ENCODE measurements at regions not wholly inside any gene's neighbourhood (a gene's known extent, or its start where the extent isn't known, plus 50 kb on each side); places are given as distances from the start of the nearest gene placed in this dataset.
"Not testable (repeated sequence)": the region's sequence is repeated elsewhere in the genome, so short reads cannot be mapped to it uniquely, and the experiment has no call there.

DNA sequence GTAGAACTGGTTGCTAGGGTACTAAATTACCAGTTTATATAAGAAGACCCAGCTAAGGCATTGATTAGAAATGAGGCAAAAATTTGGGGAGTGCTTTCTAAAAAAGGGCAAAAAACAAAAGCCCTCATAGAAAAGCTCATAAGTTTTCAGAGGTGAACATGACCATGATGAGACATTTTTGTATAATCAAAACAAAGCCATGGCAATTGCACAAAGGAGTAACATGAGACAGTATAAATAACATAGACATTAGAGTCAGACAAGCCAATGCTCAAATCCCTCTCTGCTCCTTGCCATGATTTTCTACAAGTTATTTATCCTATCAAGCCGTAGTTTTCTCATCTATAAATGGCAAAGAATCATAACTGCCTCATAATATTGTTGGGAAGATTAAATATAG lies 112.2 kb upstream of the ADTRP start:
- no peak for DNase-seq (ENCODE audit: low read depth)

DNA sequence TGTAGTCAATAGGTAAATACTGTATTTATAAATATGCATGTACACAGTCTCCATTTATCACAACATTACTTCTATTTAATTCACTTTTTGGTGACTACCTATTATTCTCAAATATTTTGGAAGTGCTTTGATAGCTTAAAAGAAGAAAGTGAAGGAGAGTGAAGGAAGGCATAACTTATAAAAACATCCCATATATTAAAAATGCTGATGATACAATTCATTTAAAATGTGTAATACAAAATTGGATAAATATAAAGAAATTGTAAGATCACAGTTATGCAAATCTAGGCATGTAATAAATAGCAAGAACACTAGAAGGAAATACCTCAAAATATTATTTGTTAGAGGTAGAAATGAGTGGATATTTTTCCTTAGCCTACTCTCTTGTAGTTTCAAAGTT lies 111.6 kb upstream of the ADTRP start:
- DNase-seq (ENCODE audit: low read depth) = no peak

DNA sequence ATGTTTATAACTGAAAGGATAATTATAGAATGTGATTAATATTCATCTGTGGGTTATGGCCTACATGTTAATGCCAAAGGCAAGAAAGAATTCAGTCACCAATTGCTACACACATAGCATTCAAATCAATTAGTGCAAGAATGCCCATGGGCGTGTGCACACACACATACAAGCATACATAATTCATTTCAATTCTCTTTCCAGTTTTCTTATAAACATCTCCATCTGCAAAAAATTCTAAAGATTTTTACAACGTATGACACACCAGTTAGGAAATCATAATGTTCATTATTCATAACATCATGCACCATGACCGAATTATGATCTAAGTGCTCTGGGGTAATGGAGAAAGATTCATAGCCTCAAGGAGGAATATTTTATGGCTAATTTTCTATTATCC lies 111.0 kb upstream of the ADTRP start:
- no peak for DNase-seq (ENCODE audit: low read depth)

DNA sequence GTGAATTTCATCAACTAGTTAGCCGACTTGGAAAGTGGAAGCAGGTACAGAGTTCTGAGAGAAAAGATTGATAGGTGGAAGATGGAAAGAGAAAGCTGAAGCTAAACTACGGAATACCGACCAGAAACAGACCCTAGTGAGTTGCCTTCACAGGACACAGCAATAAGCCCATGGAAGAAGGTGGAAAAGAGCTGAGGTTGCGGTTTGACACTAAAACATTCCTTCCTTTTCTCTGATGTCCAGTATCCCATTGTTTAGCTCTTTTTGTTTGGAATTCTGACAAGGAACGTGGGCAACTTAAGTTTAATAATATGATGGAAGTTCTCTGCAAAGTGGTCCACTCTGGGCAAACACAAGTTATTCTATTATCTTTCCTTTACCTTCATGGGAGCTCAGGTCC lies 110.1 kb upstream of the ADTRP start:
- DNase-seq (ENCODE audit: low read depth) = no peak

- DNase-seq (ENCODE audit: low read depth) = no peak
Measured at GRCh38 chr6:11885159-11885558, 106.6 kb upstream of the ADTRP start.

- not testable (repeated sequence) for DNase-seq (ENCODE audit: low read depth)
Measured at GRCh38 chr6:11883471-11883870, 104.9 kb upstream of the ADTRP start.

DNA sequence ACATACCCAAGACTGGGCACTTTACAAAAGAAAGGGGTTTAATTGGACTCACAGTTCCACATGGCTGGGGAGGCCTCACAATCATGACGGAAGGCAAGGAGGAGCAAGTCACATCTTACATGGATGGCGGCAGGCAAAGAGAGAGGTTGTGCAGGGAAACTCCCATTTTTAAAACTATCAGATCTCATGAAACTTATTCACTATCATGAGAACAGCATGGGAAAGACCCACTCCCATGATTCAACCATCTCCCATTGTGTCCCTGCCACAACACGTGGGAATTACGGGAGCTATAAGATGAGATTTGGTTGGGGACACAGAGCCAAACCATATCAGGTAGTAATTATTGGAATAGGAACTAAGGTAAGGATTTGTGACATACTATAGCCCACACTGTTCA lies 101.6 kb upstream of the ADTRP start:
- DNase-seq (ENCODE audit: low read depth) = not testable (repeated sequence)

- no peak for DNase-seq (ENCODE audit: low read depth)
Measured at GRCh38 chr6:11878735-11879134, 100.1 kb upstream of the ADTRP start.

- DNase-seq (ENCODE audit: low read depth) = no peak
Measured at GRCh38 chr6:11878029-11878428, 99.4 kb upstream of the ADTRP start.

DNA sequence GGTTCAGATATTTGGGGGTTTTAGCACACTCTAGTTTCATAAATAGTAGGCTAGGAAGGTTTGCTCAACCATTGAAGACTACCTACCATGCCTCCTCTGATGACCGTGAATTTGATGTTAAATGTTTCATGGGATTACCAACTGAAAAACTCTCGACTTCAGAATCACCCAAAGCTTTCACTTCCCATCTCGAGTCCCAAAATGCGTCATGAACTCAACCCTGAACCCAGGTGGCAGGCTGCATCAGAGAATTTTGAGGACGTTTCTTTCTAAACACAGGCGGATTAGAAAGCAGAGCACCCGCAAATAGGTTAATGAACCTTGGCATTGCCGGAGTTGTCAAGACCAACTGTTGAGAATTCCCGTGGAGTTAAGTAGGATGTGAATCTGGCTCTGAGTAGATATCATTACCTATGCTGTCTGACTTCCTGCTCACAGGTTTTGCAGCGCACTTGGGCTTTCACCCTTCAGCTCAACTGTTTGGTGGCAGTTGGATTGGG lies 98.4 kb upstream of the ADTRP start:
- DNase-seq (ENCODE audit: low read depth) = no peak

DNA sequence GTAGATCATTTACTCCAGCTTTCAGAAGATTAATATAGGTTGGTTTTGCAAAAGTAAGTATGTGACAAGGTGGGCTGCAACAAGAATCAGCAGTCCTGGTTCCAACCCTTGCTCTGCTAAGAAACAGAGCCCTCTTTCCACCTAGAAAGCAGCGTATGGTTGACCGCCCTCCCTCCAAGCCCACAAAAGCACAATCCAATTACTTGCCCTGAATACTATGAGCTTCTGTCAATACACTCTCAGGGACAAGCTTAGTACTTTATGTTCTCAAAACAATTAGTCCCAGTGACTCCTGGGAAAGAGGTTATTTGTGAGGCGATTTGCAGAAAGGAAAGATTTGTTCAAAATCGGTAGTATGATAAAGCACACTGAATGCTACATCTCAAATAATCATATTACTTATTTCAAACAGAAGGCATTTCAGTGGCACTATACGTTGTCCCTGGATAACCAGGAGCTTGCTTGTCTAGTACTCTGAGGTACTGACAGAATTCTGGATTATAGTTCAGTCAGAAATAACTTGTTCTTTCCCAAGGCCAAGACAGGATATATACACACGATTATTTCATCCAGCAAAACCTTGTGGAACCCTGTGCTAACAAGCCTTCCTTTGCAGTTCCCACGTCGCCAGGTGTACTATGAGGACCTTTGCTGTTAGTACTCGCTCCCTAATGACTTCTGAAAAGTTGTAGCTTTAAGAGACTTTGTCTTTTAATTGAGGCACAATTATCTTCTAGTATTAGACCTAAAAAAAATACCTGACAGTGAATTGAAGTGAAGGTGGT lies 96.9 kb upstream of the ADTRP start:
- no peak for DNase-seq (ENCODE audit: low read depth)

DNA sequence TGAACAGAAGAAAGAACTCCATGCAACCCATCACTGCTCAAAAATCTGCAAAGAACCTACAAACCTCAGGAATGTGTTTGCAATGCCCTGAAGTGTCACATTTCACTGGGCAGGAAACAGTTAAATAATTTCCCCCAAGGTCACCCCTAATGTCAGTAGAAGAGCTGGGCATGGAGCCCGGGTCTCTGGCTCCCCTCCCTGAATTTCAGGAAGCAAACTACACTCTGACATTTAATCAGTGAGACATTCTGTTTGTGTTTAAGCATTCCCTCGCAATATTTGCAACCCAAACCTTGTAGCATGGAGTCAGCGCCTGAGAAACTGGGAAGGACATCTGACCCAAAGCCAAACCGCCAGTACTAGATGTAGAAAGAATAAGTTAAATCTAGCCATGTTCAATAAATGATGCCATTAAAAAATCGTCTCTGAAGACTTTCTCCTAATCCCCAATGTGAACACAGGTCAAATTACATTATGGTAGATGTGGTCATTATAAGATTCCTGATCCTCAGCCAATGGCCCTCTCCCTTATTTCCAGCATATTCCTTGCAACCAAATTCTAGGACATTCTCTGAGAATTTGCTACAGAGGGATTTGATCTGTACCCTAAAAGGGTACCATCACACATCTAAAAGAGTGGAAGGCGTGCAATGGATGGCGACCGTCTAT lies 91.2 kb upstream of the ADTRP start:
- peak; percentile 77 for DNase-seq (ENCODE audit: low read depth)

- no peak for DNase-seq (ENCODE audit: low read depth)
Measured at GRCh38 chr6:11868392-11868791, 89.8 kb upstream of the ADTRP start.

DNA sequence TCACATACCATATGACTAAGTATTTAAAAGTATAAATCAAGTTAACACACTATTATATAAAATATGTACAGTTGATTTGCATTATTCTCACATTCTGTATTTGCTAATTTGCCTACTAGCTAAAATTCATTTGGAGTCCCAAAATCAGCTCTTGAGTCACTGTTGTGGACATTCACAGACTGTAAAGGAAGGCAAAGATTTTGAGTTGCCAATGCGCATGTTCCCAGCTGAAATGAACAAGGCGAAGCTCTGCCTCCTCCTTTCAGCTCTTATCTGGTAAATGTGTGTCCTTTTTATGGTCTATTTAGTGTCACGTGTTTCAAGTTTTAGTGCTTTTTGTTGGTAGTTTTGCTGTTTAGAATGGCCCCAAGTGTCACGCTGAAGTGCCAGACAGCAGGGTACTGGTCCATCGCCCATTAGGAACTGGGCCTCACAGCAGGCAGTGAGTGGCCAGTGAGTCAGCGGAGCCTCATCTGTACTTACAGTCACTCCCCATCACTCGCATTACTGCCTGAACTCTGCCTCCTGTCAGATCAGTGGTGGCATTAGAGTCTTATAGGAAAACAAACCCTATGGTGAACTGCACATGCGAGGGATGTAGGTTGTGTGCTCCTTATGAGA lies 87.2 kb upstream of the ADTRP start:
- DNase-seq (ENCODE audit: low read depth) = peak; percentile 34

GRCh38 chr6:11858439-11858838 lies 79.8 kb upstream of the ADTRP start:
- DNase-seq (ENCODE audit: low read depth) = no peak

DNA sequence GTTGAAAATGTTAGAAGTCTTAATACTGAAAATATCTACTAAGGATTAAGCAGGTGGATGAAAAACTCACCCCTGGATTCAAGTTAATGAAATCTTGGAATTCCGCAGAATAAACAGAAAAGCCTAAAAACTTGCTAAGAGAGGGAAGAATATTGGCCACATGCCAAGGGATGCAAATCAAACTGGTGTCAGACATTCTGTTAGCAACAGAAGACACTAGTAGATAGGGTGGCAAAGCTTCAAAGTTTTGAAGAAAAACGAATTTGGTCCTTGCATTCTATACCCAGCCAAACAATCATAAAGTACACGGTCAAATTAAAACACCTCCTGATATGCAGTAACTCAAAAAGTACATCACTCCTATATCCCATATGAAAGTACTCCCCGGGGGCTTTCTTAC lies 77.1 kb upstream of the ADTRP start:
- no peak for DNase-seq (ENCODE audit: low read depth)

GRCh38 chr6:11854408-11855165 lies 76.0 kb upstream of the ADTRP start:
- peak; percentile 32 for DNase-seq (ENCODE audit: low read depth)

GRCh38 chr6:11853678-11854407 lies 75.2 kb upstream of the ADTRP start:
- no peak for DNase-seq (ENCODE audit: low read depth)

GRCh38 chr6:11852061-11852651 lies 73.6 kb upstream of the ADTRP start:
- no peak for DNase-seq (ENCODE audit: low read depth)

GRCh38 chr6:11851387-11851786 lies 72.8 kb upstream of the ADTRP start:
- DNase-seq (ENCODE audit: low read depth) = peak; percentile 74

Data from HT1080 (cell line).